Hematopoietic multipotent progenitor cell treated with erythropoietin and hydrocortisone succinate and interleukin-3 and kit ligand, for 6 days (in vitro differentiated cells): ENCODE measurements at regions not wholly inside any gene's neighbourhood (a gene's known extent, or its start where the extent isn't known, plus 50 kb on each side); places are given as distances from the start of the nearest gene placed in this dataset.
"Not testable (repeated sequence)": the region's sequence is repeated elsewhere in the genome, so short reads cannot be mapped to it uniquely, and the experiment has no call there.

Experiments used
- DNase-seq: peaks from one replicate; pipeline ENCODE4 v3.0.0-alpha.2; 2015

DNA sequence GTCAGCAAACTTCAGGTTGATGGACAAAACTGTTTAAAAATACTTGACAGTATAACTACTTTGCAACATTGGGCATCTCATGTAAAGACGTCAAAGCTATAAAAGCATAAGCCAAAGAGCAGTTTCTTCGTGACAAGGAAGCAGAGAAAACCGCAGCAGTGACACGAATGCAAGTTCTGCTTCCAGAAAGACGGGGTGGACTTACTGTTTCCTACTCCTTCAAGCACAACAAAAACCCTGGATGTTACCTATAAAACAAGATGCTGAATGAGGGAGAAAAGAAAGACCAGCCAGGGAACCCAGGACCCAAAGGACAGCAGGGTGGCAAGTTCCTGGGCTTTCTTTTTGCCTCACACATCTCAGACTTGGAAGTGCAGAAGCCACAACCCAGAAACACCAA, 98.0 kb downstream of the DLL1 start:
- no peak for DNase-seq

DNA sequence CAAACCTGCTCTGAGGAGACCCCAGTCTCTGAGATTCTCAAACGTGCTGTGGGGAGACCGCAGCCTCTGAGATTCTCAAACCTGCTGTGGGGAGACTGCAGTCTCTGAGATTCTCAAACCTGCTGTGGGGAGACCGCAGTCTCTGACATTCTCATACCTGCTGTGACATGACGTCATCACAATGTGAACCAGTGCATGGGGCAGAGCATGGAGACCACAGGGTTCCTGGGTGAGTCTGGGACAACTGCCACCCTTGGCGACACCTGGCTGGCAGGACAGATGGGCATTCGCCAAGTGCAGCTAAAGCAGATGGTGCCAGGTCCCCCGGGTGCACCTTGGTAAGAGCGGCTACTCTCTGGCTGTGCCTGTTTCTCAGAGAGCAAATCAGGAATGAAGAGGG, 98.8 kb downstream of the DLL1 start:
- DNase-seq: not testable (repeated sequence)

DNA sequence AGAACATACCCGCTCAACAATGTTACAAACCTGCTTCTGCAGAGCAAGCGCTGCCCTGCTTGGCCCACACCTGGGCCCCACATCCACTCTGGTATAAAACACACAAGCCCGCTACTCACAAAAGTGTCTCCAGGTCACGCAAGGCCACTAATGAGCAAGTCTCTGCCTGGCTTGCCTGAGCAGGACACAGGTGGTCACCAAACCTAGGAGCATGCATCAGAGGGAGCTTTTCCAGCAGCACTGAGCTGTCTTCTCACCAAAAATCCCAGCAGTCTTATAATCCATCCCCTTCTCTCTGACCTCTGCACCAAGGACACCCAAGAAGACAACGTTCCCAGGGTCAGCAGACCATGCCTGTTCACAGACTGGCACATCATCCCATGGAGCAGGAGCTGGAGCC, 100.8 kb downstream of the DLL1 start:
- no peak for DNase-seq

DNA sequence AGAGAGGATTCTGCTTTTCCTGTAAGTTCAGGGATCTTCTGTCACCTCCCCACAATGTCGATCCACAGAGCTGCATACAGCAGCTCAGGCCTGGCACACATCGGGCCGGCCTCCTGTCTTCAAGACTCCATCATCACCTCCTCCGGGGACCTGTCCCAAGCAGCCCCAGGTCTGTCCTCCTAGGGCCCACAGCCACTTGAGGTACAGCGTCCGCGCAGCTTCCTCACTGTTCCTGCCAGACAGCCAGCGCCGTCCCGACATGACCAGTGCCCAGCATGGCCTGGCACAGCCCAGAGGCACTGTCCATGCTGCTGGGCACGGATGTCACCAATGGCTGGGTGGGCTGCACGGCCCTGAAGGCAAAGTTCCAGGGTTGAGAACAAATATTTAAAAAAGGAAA, 101.6 kb downstream of the DLL1 start:
- DNase-seq: no peak

DNA sequence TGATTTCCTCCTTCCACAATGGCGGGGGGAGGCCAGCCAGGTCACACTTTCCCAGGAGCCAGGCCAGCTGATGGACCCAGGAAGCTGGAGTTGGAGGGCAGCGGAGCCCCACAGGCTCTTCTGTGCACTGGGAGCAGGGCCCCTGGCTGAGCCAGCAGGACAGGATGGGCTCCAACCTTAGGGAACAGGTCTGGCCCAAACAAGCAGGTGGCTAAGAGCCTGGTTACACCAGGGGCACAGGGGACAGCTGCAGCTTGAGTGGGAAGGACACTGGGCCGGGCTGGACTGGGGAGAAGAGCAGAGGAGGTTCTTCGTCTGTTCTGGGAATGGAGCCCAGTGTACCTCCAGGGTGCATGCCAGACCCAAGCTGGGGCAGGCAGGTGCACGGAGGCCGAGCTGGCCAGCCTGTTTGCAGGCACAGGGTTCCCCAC, 102.3 kb downstream of the DLL1 start:
- DNase-seq: no peak

DNA sequence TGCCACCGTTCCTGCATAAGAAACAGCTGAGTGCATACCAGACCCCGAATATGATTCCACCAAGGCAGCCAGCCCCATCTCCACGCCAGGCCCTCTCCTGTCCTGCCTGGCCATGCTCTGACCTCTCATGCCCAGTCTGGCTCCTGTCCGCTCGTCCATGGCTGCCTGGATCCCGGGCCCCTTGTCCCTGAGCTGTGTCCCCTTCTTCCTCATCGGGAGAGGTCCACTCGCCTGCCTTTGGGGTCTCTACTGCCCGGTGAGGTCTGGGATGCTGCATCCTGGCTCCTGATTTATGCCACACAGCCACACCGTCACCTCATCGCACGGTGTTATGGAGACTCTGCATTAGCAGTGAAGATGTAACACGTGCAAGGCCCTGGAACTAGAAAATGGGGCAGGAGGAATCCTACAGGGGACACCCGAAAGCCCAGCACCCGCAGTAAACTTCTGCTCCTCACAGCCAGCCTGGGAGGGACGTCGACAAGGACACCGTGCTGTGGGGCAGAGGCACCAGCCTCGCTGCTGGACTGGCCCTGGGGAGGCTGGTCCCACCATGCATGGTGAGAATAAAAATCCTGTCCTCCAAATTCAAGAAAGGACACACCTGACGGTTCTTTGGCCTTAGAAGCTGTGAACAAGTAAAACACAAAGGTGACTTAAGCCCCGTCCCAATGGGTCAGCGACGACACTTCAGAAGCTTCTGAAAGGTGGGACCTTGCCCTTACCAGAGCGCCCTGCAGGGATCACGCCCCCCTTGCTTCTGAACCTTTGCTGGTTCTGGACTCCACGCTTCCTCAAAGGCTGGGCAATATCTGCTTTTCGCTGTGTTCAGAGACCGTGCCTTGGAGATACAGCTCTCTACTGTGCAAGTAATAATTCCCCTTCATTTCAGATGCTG, 103.0 kb downstream of the DLL1 start:
- DNase-seq: no peak

DNA sequence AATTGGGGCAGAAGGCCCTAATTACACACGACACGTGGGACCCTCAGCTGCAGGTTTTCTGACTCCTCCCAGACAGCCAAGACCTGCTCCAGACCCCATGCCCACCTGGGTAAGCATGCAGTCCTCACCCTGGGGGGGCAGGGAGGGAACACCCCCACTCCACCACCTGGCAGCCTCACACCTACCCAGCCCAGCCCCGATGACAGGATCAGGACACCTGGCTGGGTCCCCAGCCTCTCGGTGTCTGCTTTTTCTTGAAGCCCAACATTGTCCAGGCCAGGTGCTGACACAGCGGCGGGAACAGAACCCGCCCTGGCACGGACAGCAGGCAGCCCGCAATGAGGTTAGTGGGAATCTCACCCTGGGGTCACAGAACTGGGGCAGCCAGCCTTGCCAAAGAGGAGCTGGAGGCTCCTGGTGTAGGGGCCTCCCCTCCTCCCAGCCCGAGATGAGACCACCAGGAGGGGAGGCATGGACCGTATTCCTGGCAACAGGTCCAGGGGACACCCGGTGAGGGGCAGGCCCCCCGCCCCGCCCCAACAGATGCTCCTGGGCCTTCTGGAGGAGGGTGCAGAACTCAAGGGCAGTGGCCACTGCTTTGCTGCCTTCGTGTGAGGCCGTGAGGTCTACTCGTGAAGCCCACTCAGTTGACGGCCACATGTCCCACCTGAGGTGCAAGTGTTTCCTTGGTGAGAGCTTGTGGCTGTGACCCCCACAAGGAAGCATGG, 103.8 kb downstream of the DLL1 start:
- DNase-seq: no peak

DNA sequence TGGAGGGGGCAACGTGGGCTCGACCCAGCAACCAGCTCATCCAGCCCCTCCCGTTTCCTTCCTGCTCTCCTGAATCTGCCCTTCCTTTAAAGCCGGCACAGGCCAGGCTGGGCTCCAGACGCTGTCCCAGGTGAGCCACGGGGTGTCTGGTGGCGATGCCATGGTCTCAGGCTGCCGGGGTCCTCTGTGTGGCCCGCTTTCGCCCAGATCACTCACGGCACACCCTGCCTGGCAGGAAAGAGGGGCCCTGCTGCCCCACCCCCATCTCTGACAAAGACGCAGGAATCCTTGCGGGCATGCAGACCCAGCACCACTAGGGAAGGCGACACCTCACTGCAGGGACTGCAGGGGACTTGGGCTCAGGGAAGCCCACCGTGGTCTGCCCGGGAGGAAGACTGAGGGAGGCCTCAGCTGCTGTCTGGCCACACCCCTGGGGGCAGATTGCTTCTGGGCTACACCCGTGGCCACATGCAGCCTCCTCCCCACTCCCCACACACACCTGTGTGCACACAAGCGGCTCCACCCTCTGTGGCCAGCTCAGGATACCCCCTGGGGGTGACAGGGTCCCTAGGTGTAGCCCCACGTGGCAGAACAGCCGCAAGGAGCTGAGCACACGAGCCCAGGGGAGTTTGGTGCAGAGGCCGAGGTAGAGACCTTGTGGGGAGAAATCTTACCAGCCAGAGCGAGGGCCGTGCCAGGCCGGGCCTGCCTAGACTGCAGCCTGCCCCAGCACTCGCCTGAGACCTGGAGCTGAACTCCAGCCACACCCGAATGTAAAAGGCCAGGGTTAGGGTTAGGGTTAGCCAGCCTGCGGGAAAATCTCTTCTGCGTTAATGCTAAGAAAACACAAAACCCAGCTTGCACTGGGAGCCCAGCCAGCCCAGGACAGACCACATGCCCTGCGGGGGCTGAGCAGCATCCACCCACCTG, 104.6 kb downstream of the DLL1 start:
- DNase-seq: no peak

DNA sequence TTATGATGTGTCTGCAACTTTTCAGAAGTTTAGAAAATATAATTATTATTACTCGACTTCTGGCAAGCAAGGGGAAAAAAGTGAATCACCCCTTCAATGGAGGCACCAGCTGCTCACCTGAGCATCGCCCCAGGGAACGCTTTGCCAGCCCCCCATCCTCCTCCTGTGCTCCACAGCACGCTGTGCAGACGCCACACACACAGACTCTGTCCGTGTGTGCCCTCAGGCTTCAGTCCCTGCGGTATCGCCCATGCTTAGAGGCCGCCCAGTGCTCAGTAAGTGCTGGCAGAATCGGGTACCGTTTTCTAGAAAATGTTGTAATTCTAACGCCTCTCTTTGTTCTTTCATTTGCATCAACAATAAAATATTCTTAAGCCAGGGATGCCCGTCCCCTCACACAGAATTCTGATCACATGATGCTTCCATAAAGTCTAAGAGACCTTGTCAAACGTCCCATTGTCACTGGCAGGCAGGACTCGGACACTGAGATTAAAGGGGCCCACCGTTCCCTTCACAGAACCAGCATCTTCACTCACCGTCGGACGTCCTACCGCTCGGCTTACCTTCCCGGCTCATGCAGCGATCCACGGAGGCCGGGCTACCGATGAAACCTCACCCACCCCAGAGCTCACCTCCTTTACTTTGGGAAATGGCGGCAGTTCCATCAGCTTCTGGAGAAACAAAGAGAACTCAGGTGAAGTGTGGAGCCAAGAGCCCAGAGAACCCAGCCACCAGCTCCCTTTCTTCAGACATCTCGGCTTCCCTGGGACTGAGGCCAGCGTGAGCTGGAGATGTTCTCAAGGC, 105.5 kb downstream of the DLL1 start:
- DNase-seq: no peak

DNA sequence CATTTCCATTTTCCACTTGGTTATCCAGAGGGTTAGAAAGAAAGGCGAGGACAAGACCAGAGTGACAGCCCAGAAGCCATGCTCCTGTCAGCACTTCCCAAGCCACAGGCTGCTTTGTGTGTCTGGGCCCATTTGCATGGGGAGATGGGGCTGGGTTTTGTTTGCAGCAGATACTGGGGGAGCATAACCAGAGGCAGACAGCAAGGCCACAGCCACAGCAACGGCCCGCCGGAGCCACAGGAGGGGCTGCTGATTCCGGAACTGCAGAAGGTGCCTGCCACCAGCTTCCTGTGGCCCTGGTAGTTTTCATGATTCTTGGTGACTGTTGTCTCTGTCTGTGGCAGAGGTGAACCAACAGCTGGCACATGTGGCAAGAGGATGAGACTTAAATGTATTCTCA, 106.6 kb downstream of the DLL1 start:
- no peak for DNase-seq

DNA sequence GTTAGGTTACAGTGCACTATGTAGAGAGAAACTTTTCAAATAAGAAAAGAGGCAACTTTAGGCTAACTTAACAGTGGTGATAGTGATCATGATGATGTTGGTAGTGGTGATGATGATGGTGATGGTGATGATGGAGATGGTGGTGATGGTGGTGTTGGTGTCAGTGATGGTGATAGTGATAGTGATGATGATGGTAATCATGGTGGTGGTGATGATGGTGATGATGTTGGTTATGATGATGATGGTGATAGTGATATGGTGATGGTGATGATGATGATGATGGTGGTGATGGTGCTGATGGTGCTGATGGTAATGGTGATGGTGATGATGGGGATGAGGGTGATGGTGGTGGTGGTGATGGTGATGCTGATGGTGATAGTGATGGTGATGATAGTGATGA, 107.4 kb downstream of the DLL1 start:
- no peak for DNase-seq

DNA sequence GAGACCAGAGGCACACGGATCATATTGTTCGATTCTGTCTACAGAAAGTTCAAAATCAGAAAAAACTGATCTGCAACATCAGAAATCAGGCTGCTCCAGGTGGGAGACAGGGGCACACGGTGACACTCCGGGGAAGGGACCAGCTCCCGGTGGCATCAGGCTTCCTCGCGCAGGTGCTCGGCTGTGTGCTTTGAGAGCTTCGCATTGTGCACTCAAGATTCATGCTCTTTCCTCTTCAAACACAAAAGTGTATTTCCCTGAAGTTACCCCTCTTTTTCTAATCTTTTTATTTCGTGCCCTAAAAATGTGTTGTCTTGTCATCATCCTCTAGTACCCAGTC, 108.1 kb downstream of the DLL1 start:
- DNase-seq: no peak

DNA sequence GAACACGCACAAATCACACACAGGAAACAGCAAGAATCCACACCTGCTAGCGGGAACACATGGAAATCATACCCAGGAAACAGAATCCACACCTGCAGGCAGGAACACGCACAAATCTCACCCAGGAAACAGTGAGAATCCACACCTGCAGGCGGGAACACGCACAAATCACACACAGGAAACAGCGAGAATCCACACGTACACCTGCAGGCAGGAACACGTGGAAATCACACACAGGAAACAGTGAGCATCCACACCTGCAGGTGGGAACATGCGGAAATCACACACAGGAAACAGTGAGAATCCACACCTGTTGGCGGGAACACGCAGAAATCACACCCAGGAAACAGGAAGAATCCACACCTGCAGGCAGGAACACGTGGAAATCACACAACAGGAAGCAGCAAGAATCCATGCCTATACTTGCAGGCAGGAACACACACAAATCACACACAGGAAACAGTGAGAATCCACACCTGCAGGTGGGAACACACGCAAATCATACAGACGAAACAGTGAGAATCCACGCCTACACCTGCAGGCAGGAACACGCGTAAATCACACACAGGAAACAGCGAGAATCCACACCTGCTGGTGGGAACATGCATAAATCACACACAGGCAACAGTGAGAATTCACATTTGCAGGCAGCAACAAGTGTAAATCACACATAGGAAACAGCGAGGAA, 108.6 kb downstream of the DLL1 start:
- DNase-seq: no peak

DNA sequence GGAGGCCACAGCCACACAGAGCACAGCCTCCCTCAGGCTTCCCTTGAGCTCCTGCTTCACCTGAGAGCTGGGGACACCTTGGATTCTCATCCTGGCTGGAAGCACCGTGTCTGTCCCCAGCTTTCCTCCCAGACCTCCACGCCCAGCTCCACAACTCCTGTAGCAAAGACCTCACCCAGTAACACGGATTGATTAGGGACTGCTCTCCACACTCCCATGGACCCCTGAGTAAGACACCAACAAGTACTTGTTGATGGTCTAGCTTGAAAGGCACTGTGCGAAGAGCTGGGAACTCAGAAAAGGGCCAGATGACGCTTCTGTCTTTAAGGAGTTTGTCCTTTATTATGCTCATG, 109.6 kb downstream of the DLL1 start:
- DNase-seq: no peak

DNA sequence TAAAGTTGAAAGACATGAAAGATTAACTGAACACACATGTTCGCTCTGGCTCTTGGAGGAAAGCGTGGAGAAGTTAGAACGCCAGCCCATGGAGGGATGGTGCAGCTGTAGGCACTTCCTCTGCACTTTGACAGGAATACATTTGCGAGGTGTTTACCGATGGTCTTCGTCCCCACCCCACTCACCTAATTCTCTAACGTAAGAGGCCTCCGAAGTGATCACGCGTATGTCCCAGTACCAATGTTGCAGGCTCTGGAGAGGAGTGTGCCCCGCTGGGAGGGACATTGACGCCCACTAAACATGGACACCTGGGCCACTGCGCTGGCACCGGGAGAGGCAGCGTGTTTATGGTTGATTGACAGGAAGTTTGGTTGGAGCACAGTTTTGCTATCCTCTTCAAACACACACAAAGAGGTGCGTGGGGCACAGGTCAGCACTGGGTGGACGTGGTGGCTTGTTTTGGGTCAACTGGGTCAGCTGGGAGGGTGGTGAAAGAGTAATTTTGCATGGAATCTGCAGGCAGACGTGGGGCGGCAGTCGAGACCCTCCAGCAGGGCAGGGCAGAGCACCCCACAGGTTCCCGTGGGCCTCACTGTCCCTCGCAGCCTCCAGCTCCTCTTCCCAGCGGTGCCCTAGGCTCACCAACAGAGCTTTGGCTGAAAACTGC, 110.1 kb downstream of the DLL1 start:
- DNase-seq: no peak

DNA sequence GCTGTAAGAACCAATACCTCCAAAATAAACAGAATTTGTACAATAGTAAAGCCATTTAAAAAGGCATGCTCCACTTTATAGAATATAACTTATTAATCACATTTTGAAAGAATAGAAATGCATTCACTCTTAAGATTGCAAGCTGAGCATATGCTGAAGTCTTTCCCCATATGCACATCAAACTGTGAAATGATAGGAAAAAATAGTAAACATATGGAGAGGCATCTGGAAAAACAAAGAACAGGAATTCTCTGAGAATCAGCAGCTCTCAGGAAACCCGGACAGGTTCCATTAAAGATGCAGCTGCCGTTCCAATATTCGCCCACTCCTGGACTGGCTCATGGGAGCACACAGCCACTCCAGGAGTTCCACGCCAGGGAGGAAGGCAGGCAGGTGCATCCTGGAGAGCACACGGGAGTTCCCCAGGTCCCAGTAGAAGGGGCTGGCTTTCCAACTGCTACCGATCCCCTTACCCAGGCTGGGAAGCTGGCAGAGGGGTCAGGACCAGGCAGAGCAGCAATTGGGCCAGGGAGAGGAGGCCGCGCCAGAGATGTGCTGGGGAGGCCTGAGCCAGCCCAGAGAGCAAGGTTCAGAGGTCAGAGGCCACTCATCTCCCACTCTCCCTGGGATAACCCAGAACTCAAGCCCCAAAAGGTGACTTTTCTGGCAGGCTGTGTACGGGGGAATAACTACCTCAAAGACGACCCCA, 111.1 kb downstream of the DLL1 start:
- DNase-seq: no peak

DNA sequence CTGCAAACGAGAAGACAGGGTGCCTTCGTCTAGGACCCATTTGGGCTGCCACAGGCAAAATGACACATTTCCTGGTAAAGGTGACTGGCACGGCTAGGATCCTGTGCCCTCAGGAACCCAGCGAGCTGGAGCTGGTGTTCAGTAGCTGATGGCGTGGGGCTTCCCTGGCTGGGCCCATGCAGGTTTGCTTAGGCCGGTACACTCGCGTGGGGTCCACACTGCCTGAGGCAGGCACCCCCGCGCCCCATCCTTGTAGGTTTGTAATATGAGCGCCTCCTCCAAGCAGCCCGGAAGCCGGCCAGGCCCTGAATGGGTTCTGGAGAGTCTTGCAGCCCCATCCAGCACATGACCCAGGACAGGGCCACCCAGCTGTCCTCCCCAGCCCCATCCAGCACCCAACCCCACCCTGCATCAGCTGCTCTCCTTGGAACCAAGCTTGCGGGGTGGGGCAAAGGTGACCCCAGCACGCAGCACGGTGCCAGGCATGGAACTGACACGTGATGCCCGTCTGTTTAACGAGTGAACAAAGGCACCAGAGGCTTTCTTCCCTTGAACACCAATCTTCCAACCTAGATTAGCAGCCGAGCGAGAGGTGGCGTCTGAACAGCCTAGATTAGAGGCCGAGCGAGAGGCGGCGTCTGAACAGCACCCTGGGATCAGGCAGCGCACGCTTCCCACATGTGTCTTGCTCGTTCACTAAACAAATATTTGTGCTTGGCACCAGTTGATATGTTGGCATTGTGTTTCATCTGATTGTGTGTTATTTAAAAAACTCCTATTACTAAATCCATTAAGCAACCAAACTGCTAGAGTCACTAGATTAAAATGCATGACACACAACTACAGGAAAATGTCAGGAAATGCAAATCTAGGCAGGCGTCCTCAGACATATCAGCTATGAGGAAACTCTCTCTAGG, 112.1 kb downstream of the DLL1 start:
- no peak for DNase-seq

DNA sequence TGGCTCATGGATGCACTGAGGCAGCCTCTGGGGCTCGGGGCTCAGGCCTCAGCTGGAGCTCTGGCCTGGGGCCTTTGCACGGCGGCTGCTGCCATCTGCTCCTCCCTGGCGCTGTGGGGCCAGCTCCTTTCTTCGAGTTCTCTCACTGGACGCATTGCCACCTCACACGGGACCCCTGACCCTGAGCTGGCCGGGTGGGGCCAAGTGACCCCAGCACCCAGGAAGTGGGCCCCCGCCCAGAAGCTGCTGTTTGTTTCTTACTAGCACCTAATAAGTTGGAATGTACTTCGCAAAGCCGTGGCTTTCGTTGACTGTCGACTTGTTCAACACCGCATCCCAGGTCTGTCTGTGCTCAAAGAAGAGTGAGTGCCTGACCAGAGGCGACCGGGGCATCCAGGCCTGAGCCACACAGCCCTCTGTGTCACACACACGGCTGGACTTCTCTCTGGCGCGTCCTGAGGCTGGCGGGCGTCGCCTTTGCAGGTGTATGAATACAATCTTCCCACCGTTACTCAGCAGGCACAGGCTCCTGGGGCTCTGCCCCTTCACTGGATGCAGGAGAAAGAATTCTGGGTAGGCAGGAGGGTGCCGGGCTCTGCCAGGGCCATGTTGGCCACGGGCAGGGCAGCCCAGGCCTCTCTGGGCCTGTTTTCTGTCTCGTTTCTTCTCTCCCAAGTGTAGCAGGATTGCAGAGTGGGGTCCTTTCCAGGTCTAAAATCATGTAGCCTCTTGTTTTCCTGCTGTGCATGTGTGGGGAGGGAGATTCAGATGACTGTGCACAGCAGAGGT, 112.9 kb downstream of the DLL1 start:
- DNase-seq: no peak
